HepG2 (cell line): ENCODE measurements at regions not wholly inside any gene's neighbourhood (a gene's known extent, or its start where the extent isn't known, plus 50 kb on each side); places are given as distances from the start of the nearest gene placed in this dataset.

Experiments used
- ATAC-seq: fragments of 200-7000 bp; cut with Tn5 transposase; 3 replicates; pipeline ENCODE4 v1.9.1; 2020; ENCODE audit warnings: mild to moderate bottlenecking, moderate library complexity
- BruUV-seq: library from RNA; stranded (reverse); fragments of 400-500 nt; replicated peaks from 2 replicates; lab custom pipeline; 2021; lab: Mats Ljungman, UMichigan
- CTCF ChIA-PET: fragments of 300-600 bp; formaldehyde crosslinking; extraction: SDS; loops from one replicate; lab custom pipeline; 2021; ENCODE audit warnings: low total read pairs, inconsistent platforms, low intra/inter-chr PET ratio; lab: Yijun Ruan, JAX
- POLR2A ChIA-PET: fragments of 350-600 bp; sonication (Branson Sonifier 250); formaldehyde crosslinking; loops from one replicate; lab custom pipeline; 2020; ENCODE audit warnings: antibody characterized with exemption, inconsistent platforms; lab: Yijun Ruan, JAX
- DNase-seq: peaks from one replicate; pipeline ENCODE4 v3.0.0-alpha.2; 2015; ENCODE audit warnings: low spot score
- FAIRE-seq: peaks from 3 replicates; lab custom pipeline; 2011; peaks lifted over from hg19 to GRCh38; lab: Jason Lieb, UNC
- H2AFZ ChIP-seq: one replicate; pipeline ENCODE4 v1.6.1; 2011; ENCODE audit warnings: low read length, inconsistent platforms
- H3K27ac ChIP-seq: fragments of 300-600 bp; 3 replicates; pipeline ENCODE4 v1.8.0; 2011; ENCODE audit warnings: mixed run types, mild to moderate bottlenecking, mixed read lengths, low read length, inconsistent platforms; ENCODE audit not compliant: insufficient read depth; ENCODE audit errors: extremely low read length
- H3K27me3 ChIP-seq, 2 experiments: fragments of 200-600 bp in 1 of 2; 2 replicates in 1 of 2; 3 replicates in 1 of 2; pipeline versions ENCODE4 v1.6.0 to v1.8.0; 2011; ENCODE audit warnings: low read length in 2 of 2, mild to moderate bottlenecking in 2 of 2, moderate library complexity in 2 of 2, inconsistent platforms in 1 of 2; ENCODE audit not compliant: insufficient read depth in 2 of 2, control insufficient read depth in 1 of 2
- H3K36me3 ChIP-seq, 2 experiments: fragments of 200-600 bp in 1 of 2; replicated peaks in 1 of 2; 2 replicates in 1 of 2; 3 replicates in 1 of 2; pipeline versions ENCODE4 v1.5.1 to v1.8.0; 2011; ENCODE audit warnings: low read length in 2 of 2, inconsistent platforms in 1 of 2; ENCODE audit not compliant: insufficient read depth in 2 of 2, control insufficient read depth in 1 of 2
- H3K4me1 ChIP-seq: 2 replicates; pipeline ENCODE4 v1.5.1; 2012; ENCODE audit warnings: low read length, inconsistent platforms; ENCODE audit not compliant: insufficient read depth
- H3K4me2 ChIP-seq: 2 replicates; pipeline ENCODE4 v1.6.0; 2011; ENCODE audit warnings: low read depth, low read length, inconsistent platforms
- H3K4me3 ChIP-seq, 3 experiments: fragments of 200-600 bp in 1 of 3; sonication (generic), shearing (Covaris generic) in 1 of 3; replicated peaks in 1 of 3; 2 replicates each; pipeline ENCODE4 v1.5.1; 2011 to 2016; ENCODE audit warnings: low read length in 3 of 3, inconsistent platforms in 2 of 3, low read depth in 2 of 3, mild to moderate bottlenecking in 2 of 3, control low read depth in 1 of 3, mixed read lengths in 1 of 3; ENCODE audit not compliant: insufficient read depth in 1 of 3
- H3K79me2 ChIP-seq: one replicate; pipeline ENCODE4 v1.6.1; 2011; ENCODE audit warnings: low read length, inconsistent platforms; ENCODE audit not compliant: insufficient read depth
- H3K9ac ChIP-seq: 2 replicates; pipeline ENCODE4 v1.6.0; 2011; ENCODE audit warnings: mild to moderate bottlenecking, low read depth, low read length, inconsistent platforms; ENCODE audit not compliant: insufficient read depth
- H3K9me3 ChIP-seq: 2 replicates; pipeline ENCODE4 v1.5.1; 2012; ENCODE audit warnings: mild to moderate bottlenecking, low read length
- H4K20me1 ChIP-seq: 2 replicates; pipeline ENCODE4 v1.6.0; 2011; ENCODE audit warnings: inconsistent platforms, mild to moderate bottlenecking, low read length, moderate library complexity; ENCODE audit not compliant: insufficient read depth
- ATAD3A ChIP-seq: sonication (generic); formaldehyde crosslinking; IDR thresholded peaks from 2 replicates; pipeline ENCODE4 v1.4.0; 2020; ENCODE audit warnings: missing genetic modification reagents
- CHD4 ChIP-seq: fragments of 200-600 bp; sonication (generic); IDR thresholded peaks from 2 replicates; pipeline ENCODE4 v1.7.0; 2017; ENCODE audit warnings: mild to moderate bottlenecking, low read length, borderline replicate concordance
- ERF ChIP-seq: IDR thresholded peaks from 2 replicates; pipeline ENCODE4 v1.6.1; 2018; ENCODE audit warnings: missing biosample characterization, missing genetic modification reagents
- GATAD2A ChIP-seq: IDR thresholded peaks from 2 replicates; pipeline ENCODE4 v1.6.1; 2016
- HNF1A ChIP-seq, 2 experiments: sonication (generic) in 1 of 2; formaldehyde crosslinking in 1 of 2; IDR thresholded peaks; 2 replicates each; pipeline versions ENCODE4 v1.4.0 to v1.6.1; 2016 to 2020; ENCODE audit warnings: borderline replicate concordance in 1 of 2, low read depth in 1 of 2, mild to moderate bottlenecking in 1 of 2, missing genetic modification reagents in 1 of 2
- HNF1B ChIP-seq: sonication (generic); formaldehyde crosslinking; IDR thresholded peaks from 2 replicates; pipeline ENCODE4 v1.5.1; 2020; ENCODE audit warnings: mild to moderate bottlenecking, moderate library complexity, missing genetic modification reagents
- PHB2 ChIP-seq: fragments of 450-650 bp; IDR thresholded peaks from 2 replicates; pipeline ENCODE4 v1.6.1; 2018; ENCODE audit not compliant: partially characterized antibody
- SALL2 ChIP-seq: sonication (generic); formaldehyde crosslinking; IDR thresholded peaks from 2 replicates; pipeline ENCODE4 v1.8.1; 2023; ENCODE audit warnings: mild to moderate bottlenecking, missing genetic modification reagents, inconsistent platforms
- TFAP4 ChIP-seq: sonication (generic); IDR thresholded peaks from 2 replicates; pipeline ENCODE4 v1.6.1; 2016; ENCODE audit warnings: low read depth, borderline replicate concordance
- ZNF138 ChIP-seq: sonication (generic); formaldehyde crosslinking; IDR thresholded peaks from 2 replicates; pipeline ENCODE4 v1.5.0; 2020; ENCODE audit warnings: mild to moderate bottlenecking, low read depth, missing genetic modification reagents
- WGBS: methylation state at CpG from one replicate; pipeline ENCODE4 v1.1.6; 2017; ENCODE audit warnings: low lambda C conversion rate; 5-methylcytosine and 5-hydroxymethylcytosine counted together
- in situ Hi-C: cut with HindIII; loops from 2 replicates; pipeline ENCODE4 v1.10.0; 2017; ENCODE audit warnings: low pct_unique_long_range_greater_than_20kb; ENCODE audit not compliant: extremely low pct_ligation_motif_present
- intact Hi-C: fragments of 100-400 bp; cut with micrococcal nuclease; formaldehyde crosslinking; loops from one replicate; pipeline ENCODE4 v1.10.0; 2022; ENCODE audit not compliant: unreplicated experiment

GRCh38 chr18:69330385-69331005, 70.2 kb upstream of the DOK6 start:
- H3K36me3 ChIP-seq = no peaks in the 10 kb centered on the region
- H4K20me1 ChIP-seq = no peaks in the 10 kb centered on the region
- peaks cover 13% of the 10 kb centered on the region for H3K4me1 ChIP-seq
- DNase-seq (peak; percentile 27), FAIRE-seq (no peak), ATAC-seq (peak; percentile 94)
- no peaks in the 10 kb centered on the region for H3K9me3 ChIP-seq
- H3K27me3 ChIP-seq = no peaks in the 10 kb centered on the region
- H3K4me3 ChIP-seq = peak overlapping the region in 1 of 3 experiments; percentile 14; a peak in 1 of 6 replicates
- in situ Hi-C loops (no loop called here), intact Hi-C loops (no loop called here)
- H3K9ac ChIP-seq = no peak overlapping the region
- WGBS = 21% methylated on average over 4 of the region's 4 CpGs
- peak; percentile 44; the same call in 1 of the 2 replicates for TF ChIP-seq TFAP4
- TF ChIP-seq HNF1A (IDR thresholded peaks at IDR 0.05; ENCODE audit: low read depth) = peak; percentile 73
- TF ChIP-seq HNF1A (CRISPR knock-in tag; IDR thresholded peaks at IDR 0.05; ENCODE audit: borderline replicate concordance) = peak; percentile 59; the same call in 1 of the 2 replicates
- no peak for TF ChIP-seq ATAD3A (CRISPR knock-in tag)
- no peak for TF ChIP-seq ZNF138 (CRISPR knock-in tag)
- 0 out of 2 replicates have a peak, but pooled peaks have one; percentile 34 for TF ChIP-seq HNF1B (CRISPR knock-in tag)
- no peak for TF ChIP-seq CHD4
- no peak for TF ChIP-seq ERF (CRISPR knock-in tag)
- TF ChIP-seq GATAD2A (CRISPR knock-in tag) = peak; percentile 36; the same call in 1 of the 2 replicates
- TF ChIP-seq SALL2 (CRISPR knock-in tag) = no peak
- TF ChIP-seq PHB2 = no peak
- no TSS peak for BruUV-seq
- H2AFZ ChIP-seq = no peak overlapping the region
- POLR2A ChIA-PET = no interaction called here
- no peak overlapping the region for H3K27ac ChIP-seq
- H3K79me2 ChIP-seq = no peaks in the 10 kb centered on the region
- CTCF ChIA-PET = no interaction called here
- H3K4me2 ChIP-seq = peak overlapping the region; percentile 57
